Neural progenitor cell (in vitro differentiated cells): ENCODE measurements at regions not wholly inside any gene's neighbourhood (a gene's known extent, or its start where the extent isn't known, plus 50 kb on each side); places are given as distances from the start of the nearest gene placed in this dataset.

Experiments used
- CTCF ChIP-seq: fragments of 200-600 bp; sonication (generic); IDR thresholded peaks from 2 replicates; pipeline ENCODE4 v1.5.1; 2017; ENCODE audit warnings: antibody characterized with exemption, mild to moderate bottlenecking
- EZH2phosphoT487 ChIP-seq: fragments of 200-600 bp; sonication (generic); IDR thresholded peaks from 2 replicates; pipeline ENCODE4 v1.6.1; 2017; ENCODE audit warnings: antibody characterized with exemption

- TF ChIP-seq CTCF = no peak
- TF ChIP-seq EZH2phosphoT487 = no peak
Observed at GRCh38 chr11:127059750-127060149, 59.2 kb upstream of the KIRREL3 start.
